DND-41 (cell line): ENCODE measurements at regions not wholly inside any gene's neighbourhood (a gene's known extent, or its start where the extent isn't known, plus 50 kb on each side); places are given as distances from the start of the nearest gene placed in this dataset.
"Not testable (repeated sequence)": the region's sequence is repeated elsewhere in the genome, so short reads cannot be mapped to it uniquely, and the experiment has no call there.

Experiments used
- ATAC-seq: fragments of 200-7000 bp; cut with Tn5 transposase; 3 replicates; pipeline ENCODE4 v1.9.1; 2021; ENCODE audit warnings: low read depth; ENCODE audit not compliant: insufficient read depth
- DNase-seq: peaks from one replicate; pipeline ENCODE4 v3.0.0-alpha.2; 2020
- H2AFZ ChIP-seq: 2 replicates; pipeline ENCODE4 v1.6.0; 2012; ENCODE audit warnings: low read depth, low read length
- H3K27ac ChIP-seq: 2 replicates; pipeline ENCODE4 v1.5.1; 2012; ENCODE audit warnings: low read length, inconsistent platforms
- H3K27me3 ChIP-seq: fragments of 200-600 bp; sonication (generic); 2 replicates; pipeline ENCODE4 v1.6.0; 2012; ENCODE audit warnings: low read length, mild to moderate bottlenecking, inconsistent platforms; ENCODE audit not compliant: insufficient read depth, poor library complexity
- H3K36me3 ChIP-seq: 2 replicates; pipeline ENCODE4 v1.5.1; 2012; ENCODE audit warnings: low read length, inconsistent platforms; ENCODE audit not compliant: insufficient read depth
- H3K4me1 ChIP-seq: 2 replicates; pipeline ENCODE4 v1.5.1; 2012; ENCODE audit warnings: mild to moderate bottlenecking, low read length; ENCODE audit not compliant: insufficient read depth
- H3K4me2 ChIP-seq: 2 replicates; pipeline ENCODE4 v1.6.0; 2012; ENCODE audit warnings: mild to moderate bottlenecking, moderate library complexity, low read length, inconsistent platforms; ENCODE audit not compliant: insufficient read depth
- H3K4me3 ChIP-seq, 2 experiments: fragments of 200-600 bp in 1 of 2; shearing (Covaris generic) in 1 of 2; 2 replicates each; pipeline ENCODE4 v1.5.1; 2012 to 2016; ENCODE audit warnings: inconsistent platforms in 2 of 2, low read length in 2 of 2, mild to moderate bottlenecking in 2 of 2, low read depth in 1 of 2, moderate library complexity in 1 of 2
- H3K79me2 ChIP-seq: 2 replicates; pipeline ENCODE4 v1.6.0; 2012; ENCODE audit warnings: low read length, inconsistent platforms; ENCODE audit not compliant: insufficient read depth
- H3K9ac ChIP-seq: 2 replicates; pipeline ENCODE4 v1.6.0; 2012; ENCODE audit warnings: low read depth, mild to moderate bottlenecking, inconsistent platforms, low read length, moderate library complexity
- H3K9me3 ChIP-seq: 2 replicates; pipeline ENCODE4 v1.5.1; 2012; ENCODE audit warnings: low read length, moderate library complexity, mild to moderate bottlenecking, inconsistent platforms; ENCODE audit not compliant: insufficient read depth, severe bottlenecking
- H4K20me1 ChIP-seq: 2 replicates; pipeline ENCODE4 v1.6.0; 2012; ENCODE audit warnings: low read length; ENCODE audit not compliant: insufficient read depth
- CTCF ChIP-seq: IDR thresholded peaks from 2 replicates; pipeline ENCODE4 v1.5.1; 2012; ENCODE audit warnings: borderline replicate concordance, low read length, moderate library complexity, mild to moderate bottlenecking; ENCODE audit not compliant: poor library complexity, severe bottlenecking; ENCODE audit errors: extremely low read depth
- EZH2 ChIP-seq: IDR thresholded peaks from 3 replicates; pipeline ENCODE4 v1.6.1; 2012; ENCODE audit warnings: borderline replicate concordance, low read depth, mild to moderate bottlenecking, moderate library complexity, low read length, inconsistent platforms; ENCODE audit not compliant: severe bottlenecking

GRCh38 chr7:53611043-53611442 is 575.6 kb downstream of the POM121L12 start:
- ATAC-seq (no peak), DNase-seq (no peak)
- no peaks in the 10 kb centered on the region for H4K20me1 ChIP-seq
- no peak overlapping the region for H3K4me2 ChIP-seq
- no peak overlapping the region for H2AFZ ChIP-seq
- H3K27me3 ChIP-seq = no peaks in the 10 kb centered on the region
- H3K4me1 ChIP-seq = no peaks in the 10 kb centered on the region
- H3K9ac ChIP-seq = no peak overlapping the region
- H3K27ac ChIP-seq = no peak overlapping the region
- no peak overlapping the region for H3K4me3 ChIP-seq
- H3K36me3 ChIP-seq = no peaks in the 10 kb centered on the region
- H3K9me3 ChIP-seq = no peaks in the 10 kb centered on the region
- H3K79me2 ChIP-seq = no peaks in the 10 kb centered on the region
- TF ChIP-seq CTCF (no peak), EZH2 (no peak)

GRCh38 chr7:53624356-53624755 is 588.9 kb downstream of the POM121L12 start:
- no peak overlapping the region for H3K27ac ChIP-seq
- TF ChIP-seq EZH2 = no peak
- no peak for TF ChIP-seq CTCF
- no peaks in the 10 kb centered on the region for H3K27me3 ChIP-seq
- H3K4me3 ChIP-seq = no peak overlapping the region
- H4K20me1 ChIP-seq = no peaks in the 10 kb centered on the region
- H3K9ac ChIP-seq = no peak overlapping the region
- no peaks in the 10 kb centered on the region for H3K4me1 ChIP-seq
- DNase-seq (no peak), ATAC-seq (no peak)
- no peaks in the 10 kb centered on the region for H3K36me3 ChIP-seq
- H2AFZ ChIP-seq = no peak overlapping the region
- no peaks in the 10 kb centered on the region for H3K79me2 ChIP-seq
- H3K9me3 ChIP-seq = no peaks in the 10 kb centered on the region
- H3K4me2 ChIP-seq = no peak overlapping the region

- Histone ChIP-seq H3K27me3 (no peaks in the 10 kb centered on the region), H3K27ac (no peak overlapping the region), H3K79me2 (no peaks in the 10 kb centered on the region), H4K20me1 (no peaks in the 10 kb centered on the region), H3K9me3 (no peaks in the 10 kb centered on the region), H3K4me3 (no peak overlapping the region), H3K4me2 (no peak overlapping the region), H2AFZ (no peak overlapping the region), H3K4me1 (no peaks in the 10 kb centered on the region), H3K9ac (no peak overlapping the region), H3K36me3 (no peaks in the 10 kb centered on the region)
- TF ChIP-seq EZH2 (no peak), CTCF (no peak)
- ATAC-seq = no peak
- no peak for DNase-seq
Observed at GRCh38 chr7:53628775-53629174, 593.3 kb downstream of the POM121L12 start.

GRCh38 chr7:53635251-53635650 is 599.8 kb downstream of the POM121L12 start:
- not testable (repeated sequence) for H3K36me3 ChIP-seq, H2AFZ ChIP-seq, H3K79me2 ChIP-seq, H3K27ac ChIP-seq, H3K9ac ChIP-seq, H3K4me1 ChIP-seq, H3K4me2 ChIP-seq, H3K27me3 ChIP-seq, H3K4me3 ChIP-seq, H4K20me1 ChIP-seq, ATAC-seq, H3K9me3 ChIP-seq, DNase-seq
